ENCODE measurements at regions not wholly inside any gene's neighbourhood (a gene's known extent, or its start where the extent isn't known, plus 50 kb on each side); places are given as distances from the start of the nearest gene placed in this dataset.

DNA sequence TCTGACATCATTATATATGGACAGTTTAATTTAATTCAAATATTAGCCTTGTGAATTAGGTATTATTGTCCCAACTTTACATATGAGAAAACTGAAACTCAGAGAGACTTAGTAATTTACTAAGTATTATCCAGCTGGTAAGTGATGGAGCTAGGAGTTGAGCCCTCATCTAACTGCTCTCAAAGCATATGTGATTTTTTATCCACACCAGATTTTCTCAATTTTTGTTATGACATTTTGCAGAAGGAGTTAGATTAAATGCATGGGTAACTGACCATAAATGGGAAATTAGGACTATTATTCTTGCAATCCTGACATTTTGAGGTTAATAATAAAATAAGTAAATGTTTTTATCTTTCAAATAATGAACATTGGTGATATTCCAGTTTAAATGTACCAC, 778.3 kb upstream of the SORCS1 start:
- TF ChIP-seq EP300 (IDR thresholded peaks at IDR 0.05; ENCODE audit: borderline replicate concordance) = no peak
- no peak for TF ChIP-seq CREB1 (IDR thresholded peaks at IDR 0.05; ENCODE audit: low read depth)
- TF ChIP-seq ZBTB7A (IDR thresholded peaks at IDR 0.05; ENCODE audit: low read depth) = no peak
- TF ChIP-seq, protein P1, sequence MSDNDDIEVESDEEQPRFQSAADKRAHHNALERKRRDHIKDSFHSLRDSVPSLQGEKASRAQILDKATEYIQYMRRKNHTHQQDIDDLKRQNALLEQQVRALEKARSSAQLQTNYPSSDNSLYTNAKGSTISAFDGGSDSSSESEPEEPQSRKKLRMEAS (IDR thresholded peaks at IDR 0.05) = no peak
- no peak for TF ChIP-seq TCF12 (IDR thresholded peaks at IDR 0.05; ENCODE audit: low read depth)

- TF ChIP-seq TEAD4 (IDR thresholded peaks at IDR 0.05) = no peak
- no peak for TF ChIP-seq TAF1 (IDR thresholded peaks at IDR 0.05; ENCODE audit: low read depth)
- TF ChIP-seq, protein P1 (IDR thresholded peaks at IDR 0.05) = no peak
- no peak for TF ChIP-seq NFIC (IDR thresholded peaks at IDR 0.05)
- TF ChIP-seq EGR1 (IDR thresholded peaks at IDR 0.05) = no peak
- no peak for TF ChIP-seq CEBPB (IDR thresholded peaks at IDR 0.05)
- TF ChIP-seq YY1 (IDR thresholded peaks at IDR 0.05; ENCODE audit: low read depth) = no peak
- TF ChIP-seq EP300 (IDR thresholded peaks at IDR 0.05; ENCODE audit: borderline replicate concordance) = no peak
- TF ChIP-seq REST (IDR thresholded peaks at IDR 0.05; ENCODE audit: low read depth) = no peak
Observed at GRCh38 chr10:107933076-107933475, 768.6 kb upstream of the SORCS1 start.

DNA sequence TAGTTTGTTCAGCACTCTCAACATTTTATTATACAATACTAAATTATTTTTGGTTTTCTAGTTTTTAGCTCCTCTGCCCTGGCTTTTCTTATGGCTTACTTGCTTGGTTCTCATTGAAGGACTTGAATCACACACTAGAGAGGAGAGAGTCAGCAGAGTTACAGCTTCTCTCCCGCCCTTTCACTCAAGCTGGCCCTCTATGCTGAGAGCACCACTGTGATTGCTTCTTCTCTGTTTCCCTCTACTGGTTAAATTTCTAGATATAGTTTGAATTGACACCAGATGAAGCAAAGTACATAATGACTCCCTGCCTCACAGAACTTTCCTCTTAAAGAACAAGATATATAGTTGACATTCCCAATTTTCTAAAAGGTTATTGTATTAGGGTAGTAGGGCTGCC, 767.3 kb upstream of the SORCS1 start:
- TF ChIP-seq, protein P1 (IDR thresholded peaks at IDR 0.05) = no peak
- TF ChIP-seq FOXM1 (IDR thresholded peaks at IDR 0.05; ENCODE audit: borderline replicate concordance, low read depth) = no peak

DNA sequence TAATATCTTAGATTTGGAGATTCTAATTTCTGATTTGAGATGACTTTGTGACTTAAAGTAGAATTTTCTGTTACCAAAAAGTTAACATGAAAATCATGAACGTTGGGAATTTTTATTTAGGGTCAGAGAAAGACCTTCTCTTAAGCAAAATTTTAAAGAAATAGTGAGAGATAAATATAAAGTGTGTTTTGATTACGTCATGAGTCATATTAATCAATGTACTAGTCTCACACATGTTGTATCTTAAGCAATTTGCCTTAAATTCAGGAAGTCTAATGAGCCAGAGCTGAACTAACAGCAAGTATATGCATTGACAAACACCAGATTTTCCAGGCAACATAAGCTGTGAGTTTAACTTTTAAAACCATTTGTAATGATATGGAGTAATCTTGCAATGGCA, 765.5 kb upstream of the SORCS1 start:
- TF ChIP-seq REST (IDR thresholded peaks at IDR 0.05; ENCODE audit: low read depth) (no peak), EP300 (IDR thresholded peaks at IDR 0.05; ENCODE audit: borderline replicate concordance) (no peak), ZBTB7A (IDR thresholded peaks at IDR 0.05; ENCODE audit: low read depth) (no peak), TCF12 (IDR thresholded peaks at IDR 0.05; ENCODE audit: low read depth) (no peak), YY1 (IDR thresholded peaks at IDR 0.05; ENCODE audit: low read depth) (no peak), TAF1 (IDR thresholded peaks at IDR 0.05; ENCODE audit: low read depth) (no peak)
- TF ChIP-seq, protein P2, sequence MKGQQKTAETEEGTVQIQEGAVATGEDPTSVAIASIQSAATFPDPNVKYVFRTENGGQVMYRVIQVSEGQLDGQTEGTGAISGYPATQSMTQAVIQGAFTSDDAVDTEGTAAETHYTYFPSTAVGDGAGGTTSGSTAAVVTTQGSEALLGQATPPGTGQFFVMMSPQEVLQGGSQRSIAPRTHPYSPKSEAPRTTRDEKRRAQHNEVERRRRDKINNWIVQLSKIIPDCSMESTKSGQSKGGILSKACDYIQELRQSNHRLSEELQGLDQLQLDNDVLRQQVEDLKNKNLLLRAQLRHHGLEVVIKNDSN (IDR thresholded peaks at IDR 0.05) = no peak

- TF ChIP-seq NFIC (IDR thresholded peaks at IDR 0.05) = no peak
- no peak for TF ChIP-seq REST (IDR thresholded peaks at IDR 0.05; ENCODE audit: low read depth)
- TF ChIP-seq FOXM1 (IDR thresholded peaks at IDR 0.05; ENCODE audit: borderline replicate concordance, low read depth) = no peak
- TF ChIP-seq TAF1 (IDR thresholded peaks at IDR 0.05; ENCODE audit: low read depth) = no peak
- no peak for TF ChIP-seq EGR1 (IDR thresholded peaks at IDR 0.05)
- no peak for TF ChIP-seq TCF12 (IDR thresholded peaks at IDR 0.05; ENCODE audit: low read depth)
- TF ChIP-seq, protein P2 (IDR thresholded peaks at IDR 0.05) = no peak
- TF ChIP-seq CEBPB (IDR thresholded peaks at IDR 0.05) = no peak
- no peak for TF ChIP-seq CREB1 (IDR thresholded peaks at IDR 0.05; ENCODE audit: low read depth)
Observed at GRCh38 chr10:107924458-107924857, 760.0 kb upstream of the SORCS1 start.

Measured in Ishikawa (cell line).